Activated CD8-positive, alpha-beta memory T cell treated with anti-CD3 and anti-CD28 coated beads, Interleukin-2, amount 50 U/mL, for 1 hour (primary cell): ENCODE measurements at regions not wholly inside any gene's neighbourhood (a gene's known extent, or its start where the extent isn't known, plus 50 kb on each side); places are given as distances from the start of the nearest gene placed in this dataset.

Source experiments
- DNase-seq: peaks from one replicate; pipeline ENCODE4 v3.0.0-alpha.2; 2020; ENCODE audit errors: extremely low read depth

DNA sequence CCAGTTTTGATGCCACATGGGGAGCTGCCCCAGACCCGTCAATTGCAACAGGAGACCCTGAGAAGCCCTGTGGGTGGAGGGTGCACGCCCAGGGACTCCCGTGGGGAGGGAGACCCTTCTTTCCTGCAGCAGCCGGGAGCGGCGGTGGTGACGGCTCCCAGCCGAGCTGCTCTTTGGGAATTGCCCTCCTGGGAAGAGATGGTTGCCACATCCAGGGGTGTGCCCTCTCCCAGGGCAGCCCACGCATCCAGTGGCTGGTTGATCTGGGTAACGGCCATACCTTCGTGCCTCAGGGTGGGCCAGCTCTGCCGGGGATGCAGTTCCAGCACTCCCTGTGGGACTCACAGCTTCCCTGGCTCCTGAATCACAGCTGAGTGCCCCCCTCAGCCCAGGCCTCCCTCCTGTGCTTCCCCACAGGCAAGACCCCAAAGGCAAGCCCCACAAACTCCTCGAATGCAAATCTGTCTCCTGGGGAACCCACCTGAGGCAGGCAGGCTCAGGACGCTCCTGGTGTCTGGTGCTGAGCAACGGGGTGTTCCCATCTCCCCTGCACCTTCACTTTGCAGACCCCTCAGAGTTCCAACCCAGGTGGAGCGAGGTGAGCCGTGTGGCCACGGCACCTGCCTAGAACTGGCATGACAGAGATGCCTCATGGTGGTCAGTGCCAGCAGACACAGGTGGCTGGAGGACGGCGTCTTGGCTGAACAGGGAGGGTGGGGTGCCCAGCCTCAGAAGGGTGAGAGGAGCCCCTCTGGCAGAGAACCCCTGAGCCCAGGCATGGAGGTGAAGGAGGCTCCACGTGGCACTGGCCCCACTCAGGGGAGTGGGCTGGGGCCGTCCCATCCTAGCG, 1027.4 kb downstream of the BRD1 start:
- DNase-seq, result no peak

DNA sequence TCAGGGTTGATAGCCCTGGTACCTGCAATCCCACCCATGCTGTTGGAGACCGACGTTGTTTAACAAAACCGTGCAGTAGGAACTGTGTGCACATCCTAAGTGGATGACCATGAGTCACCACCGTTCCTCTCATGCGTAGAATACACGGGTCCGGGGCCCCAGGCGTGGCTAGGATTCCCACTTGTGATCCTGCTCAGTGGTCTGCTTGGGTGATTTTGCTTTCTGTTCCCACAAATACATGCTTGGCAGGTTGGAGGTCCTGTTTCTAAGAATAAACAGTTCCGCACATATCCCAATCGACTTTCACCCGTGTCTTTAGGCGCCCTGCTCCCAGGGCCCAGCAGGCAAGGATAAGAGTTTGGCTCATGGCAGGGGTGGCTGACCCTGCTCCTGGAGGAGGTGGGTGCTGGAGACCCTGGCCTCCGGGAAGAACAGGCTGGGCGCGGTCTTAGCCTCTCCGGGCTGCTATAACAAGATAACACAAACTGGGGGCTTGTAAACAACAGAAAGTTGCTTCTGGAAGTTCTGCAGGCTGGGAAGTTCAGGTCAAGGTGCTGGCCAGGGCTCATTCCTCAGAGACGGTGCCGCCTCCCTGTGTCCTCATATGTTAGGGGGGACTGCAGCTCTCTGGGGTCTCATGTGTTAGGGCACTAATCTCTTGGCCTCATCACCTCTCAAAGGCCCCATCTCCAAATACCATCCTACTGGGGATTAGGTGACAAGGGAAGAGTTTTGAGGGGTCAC, 1028.3 kb downstream of the BRD1 start:
- DNase-seq, result no peak

DNA sequence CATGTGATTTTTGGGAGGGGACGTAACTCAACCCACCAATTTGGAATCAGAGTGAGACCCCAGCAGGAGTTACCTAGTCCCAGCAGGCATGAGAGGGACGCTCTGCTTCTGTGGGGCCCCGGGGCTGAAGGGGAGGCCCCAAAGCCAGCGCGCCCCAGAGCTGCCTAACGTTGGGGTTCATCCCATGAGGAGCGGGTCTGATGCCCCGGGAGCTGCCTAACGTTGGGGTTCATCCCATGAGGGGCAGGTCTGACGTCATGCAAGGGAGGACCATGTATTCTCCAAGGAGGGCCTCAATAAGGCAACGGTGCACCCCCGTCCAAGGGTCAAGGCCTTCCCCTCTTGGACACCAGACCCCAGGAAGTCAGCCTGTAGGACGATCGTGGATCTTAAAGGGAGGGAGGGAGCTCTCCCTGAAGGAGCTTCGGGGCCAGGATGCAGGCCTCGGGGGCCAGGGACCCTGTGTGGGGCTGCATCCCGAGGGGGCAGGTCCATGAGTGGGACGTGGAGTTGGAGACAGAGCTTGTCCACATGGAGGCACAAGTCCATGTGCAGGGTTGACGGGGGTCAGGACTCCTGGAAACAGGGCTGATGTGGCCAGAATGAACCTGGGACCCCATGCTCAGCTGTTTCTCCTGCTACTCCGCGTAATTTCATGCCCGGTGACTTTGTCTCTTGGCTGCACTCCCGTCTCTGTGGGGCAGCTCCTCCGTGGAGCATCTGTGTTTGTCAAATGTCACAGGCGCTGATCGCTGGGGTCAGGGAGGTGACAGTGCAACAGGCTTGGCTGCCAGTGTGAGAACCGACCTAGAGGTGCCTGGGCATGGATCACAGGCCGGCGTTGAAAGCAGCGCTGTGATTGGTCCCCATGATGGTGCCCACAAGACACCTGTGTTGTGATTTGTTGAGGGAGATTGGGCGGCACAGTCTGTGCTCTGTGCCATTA, 1029.1 kb downstream of the BRD1 start:
- no peak for DNase-seq

DNA sequence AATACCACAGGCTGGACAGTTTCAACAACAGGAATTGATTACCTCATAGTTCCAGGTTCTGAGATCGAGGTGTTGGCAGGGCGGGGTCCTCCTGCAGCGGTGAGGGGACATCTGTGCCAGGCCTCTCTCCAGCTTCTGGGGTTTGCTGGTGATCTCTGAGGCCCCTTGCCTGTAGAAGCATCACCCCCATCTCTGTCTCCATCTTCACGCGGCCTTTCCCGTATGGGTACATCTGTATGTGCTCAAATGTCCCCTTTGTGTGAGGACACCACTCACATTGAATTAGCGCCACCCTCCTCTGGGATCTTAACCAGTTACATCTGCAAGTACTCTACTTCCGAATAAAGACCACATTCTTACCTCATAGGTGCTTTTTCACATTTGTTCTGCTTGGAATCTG, 1029.9 kb downstream of the BRD1 start:
- DNase-seq, result no peak

DNA sequence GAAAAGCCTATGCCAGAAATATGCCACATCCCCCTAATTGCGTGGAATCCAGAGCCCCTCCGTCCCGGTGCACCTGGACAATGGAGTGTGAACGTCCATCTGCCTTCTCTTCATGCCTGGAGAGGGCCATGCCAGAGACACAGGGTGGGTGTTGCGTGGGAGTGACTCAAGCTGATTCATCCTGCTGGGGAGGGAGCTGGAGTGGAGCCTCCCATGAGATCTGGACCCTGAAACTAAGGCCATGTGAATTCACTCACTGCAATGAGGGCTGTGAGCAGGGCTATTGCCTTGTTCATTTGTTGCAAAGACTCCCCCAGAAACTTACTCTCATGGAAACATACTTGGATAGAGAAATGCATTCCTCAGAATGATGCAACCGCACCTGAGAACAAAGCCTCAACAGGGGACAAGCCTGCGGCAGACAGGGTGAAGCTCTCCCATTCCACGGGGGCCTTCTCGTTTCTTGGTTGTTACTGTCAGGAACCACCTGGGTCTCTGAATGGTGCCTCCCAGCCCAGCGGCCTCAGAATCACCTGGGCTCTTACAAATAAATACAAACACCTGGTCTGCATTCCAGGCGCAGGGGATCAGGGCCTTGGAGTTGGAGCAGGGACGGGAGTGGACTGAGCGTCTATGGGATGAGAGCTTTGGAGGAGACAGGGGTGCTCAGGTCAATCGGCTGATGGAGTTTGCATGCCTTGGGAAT, 1031.2 kb downstream of the BRD1 start:
- DNase-seq, result no peak

DNA sequence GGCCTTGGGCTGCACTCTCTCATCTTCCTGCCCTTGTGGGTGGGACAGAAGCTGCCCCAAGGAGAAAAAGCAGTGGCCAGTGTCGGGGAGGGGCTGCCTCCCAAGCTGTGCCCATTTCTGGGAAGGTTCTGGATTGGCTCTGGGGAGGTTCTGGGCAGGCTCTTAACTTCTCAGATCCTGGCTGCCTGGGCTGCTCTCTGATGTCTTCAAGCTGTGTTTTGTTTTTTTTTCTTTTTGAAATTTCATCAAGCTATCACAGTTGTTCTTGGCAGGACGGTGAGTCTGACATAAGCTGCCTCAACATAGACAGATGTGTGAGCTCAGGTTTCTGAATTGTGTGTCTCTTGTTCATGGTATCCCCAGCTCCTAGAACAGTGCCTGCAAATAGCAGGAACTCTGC, 1032.0 kb downstream of the BRD1 start:
- no peak for DNase-seq

DNA sequence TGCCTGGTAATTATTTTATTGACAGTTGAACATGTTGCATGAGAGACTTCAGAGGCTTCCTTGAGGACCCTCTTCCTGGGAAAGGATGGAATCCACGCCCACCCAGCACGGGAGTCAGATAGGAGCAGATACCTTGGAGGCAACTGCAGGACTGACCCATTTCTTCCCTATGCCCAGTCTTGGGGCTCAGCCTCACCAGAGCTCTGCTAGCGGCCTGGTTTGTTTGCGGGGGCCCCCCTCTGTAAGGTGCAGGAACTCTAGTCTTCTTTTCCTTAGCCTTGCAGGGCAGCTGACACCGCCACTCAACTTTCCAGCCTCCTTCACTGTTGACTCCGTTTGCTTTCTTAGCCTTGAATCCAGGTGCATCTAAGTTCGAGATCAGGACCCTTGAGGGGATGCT, 1032.8 kb downstream of the BRD1 start:
- DNase-seq, result no peak

DNA sequence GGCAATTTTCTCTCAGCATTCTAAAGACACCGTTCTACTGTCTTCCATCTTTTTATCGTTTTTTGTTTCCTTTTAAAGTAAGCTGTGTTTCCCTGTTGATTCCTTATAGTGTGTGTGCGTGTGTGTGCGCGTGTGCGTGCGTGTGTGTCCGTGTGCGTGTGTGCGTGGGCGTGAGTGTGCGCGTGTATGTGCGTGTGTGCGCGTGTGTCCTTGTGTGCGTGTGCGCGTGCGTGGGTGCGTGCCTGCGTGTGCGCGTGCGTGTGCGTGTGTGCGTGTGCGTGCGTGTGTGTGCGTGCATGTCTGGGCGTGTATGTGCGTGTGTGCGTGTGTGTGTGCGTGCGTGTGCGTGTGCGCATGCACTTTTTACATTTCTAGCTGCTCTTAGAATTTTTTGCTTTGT, 1033.7 kb downstream of the BRD1 start:
- no peak for DNase-seq

DNA sequence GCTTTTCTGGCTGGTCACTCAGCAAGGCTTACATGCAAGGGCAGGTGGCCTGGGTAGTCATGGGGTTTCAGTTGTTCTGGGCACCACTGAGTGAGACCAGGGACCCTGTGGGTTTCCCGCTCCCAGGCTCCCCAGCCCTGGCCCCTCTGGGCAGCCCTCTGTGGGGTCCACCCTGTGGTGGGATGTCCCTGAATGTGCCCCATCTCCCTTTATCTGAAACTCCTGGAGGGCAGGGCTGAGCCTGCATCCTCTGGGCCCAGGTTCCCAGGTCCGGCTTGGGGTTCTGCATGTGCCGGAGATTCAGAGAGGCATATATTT, 1041.0 kb downstream of the BRD1 start:
- no peak for DNase-seq

DNA sequence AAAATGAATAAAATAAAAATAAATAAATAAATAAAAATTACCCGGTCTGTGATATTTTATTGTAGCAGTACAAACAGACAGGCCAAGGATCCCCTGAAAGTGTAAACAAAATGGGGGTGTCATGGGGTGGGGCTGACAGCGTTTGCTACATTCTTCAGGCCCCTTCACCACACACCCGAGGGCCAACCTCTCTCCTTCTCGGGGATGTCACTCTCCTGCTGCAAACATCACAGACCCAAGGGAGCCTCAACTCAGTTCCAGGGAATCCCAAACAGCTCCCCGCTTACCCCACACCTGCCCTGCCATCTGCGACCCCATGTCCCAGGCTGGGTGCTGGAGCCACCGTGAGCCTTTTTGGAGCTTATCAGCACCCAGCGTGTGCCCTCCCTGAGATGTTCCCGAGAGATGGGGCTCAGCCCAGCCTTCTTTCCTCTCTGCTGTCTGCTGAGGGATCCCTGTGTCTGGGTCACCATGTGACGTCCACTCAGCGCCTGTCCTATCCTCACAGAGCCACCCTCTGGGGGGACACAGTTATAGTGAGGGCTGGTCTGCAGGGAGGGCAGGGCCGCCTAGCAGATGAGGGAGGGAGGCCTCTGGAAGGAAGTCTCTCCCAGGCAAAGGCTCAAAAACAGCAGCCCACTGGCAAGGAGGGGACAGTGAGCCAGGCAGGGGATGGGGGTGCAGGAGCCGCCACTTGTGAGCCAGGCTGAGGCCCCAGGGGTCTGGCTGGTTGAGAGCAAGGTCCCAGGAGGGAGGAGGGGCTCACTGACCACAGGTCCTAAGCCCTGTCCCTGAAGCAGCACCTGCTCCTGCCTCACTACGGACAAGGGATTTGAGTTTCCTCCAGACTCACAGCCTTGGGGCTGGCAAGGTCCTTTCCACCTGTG, 1041.6 kb downstream of the BRD1 start:
- no peak for DNase-seq

DNA sequence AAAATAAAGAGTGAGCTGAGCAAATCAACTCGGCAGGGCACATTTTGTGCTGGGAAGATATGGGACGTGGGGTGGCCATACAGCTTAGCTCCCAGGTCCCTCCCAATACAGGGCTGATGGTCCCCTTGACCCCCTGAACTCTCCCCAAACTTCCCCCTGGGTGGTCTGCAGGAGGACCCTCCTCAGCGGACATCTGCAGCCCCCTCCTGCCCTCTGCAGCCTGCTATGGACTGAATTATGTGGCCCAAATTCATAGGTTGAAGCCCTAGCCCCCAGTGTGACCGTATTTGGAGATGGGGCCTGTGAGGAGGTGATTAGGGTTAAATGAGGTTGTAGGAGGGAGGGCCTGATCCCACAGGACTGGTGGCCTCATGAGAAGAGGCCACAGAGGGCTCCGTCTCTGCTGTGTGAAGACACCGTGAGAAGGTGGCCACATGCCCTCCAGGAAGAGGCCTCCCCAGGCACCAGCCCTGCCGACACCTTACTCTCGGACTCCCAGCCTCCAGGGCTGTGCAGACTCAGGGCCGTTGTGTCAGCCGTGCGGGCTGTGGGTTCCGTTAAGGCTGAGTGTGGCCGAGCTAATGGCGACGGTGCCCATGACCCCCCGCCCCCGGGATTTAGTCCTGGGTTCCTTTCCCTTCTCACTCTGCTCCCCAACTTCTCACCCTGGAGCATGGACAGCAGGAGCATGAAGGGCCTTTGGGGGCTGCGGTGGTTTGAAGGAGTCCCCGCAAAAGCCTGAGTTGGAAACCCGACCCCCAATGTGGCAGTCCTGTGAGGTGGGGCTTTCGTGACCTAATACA, 1042.8 kb downstream of the BRD1 start:
- DNase-seq, result no peak

DNA sequence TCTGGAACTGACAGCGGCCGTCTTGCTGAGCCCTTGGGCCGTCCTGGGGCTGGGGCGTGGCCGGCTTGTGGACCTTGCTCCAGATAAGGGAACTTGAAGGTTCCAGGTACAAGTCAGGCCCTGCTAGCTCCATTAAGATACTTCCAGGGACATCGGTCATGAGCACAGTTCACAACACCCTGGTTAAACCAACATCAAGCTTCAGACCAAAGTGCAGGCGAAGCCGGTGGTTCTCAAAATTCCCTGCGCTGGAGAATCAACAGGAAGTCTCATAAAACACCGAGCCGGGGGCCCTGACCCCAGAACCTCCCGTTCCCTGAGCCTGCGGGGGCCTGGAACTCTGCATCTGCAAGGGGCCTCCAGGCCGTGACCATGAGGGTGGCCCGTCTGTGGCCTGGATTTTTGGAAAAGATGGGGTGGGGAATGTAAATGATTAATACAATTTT, 1043.8 kb downstream of the BRD1 start:
- no peak for DNase-seq

DNA sequence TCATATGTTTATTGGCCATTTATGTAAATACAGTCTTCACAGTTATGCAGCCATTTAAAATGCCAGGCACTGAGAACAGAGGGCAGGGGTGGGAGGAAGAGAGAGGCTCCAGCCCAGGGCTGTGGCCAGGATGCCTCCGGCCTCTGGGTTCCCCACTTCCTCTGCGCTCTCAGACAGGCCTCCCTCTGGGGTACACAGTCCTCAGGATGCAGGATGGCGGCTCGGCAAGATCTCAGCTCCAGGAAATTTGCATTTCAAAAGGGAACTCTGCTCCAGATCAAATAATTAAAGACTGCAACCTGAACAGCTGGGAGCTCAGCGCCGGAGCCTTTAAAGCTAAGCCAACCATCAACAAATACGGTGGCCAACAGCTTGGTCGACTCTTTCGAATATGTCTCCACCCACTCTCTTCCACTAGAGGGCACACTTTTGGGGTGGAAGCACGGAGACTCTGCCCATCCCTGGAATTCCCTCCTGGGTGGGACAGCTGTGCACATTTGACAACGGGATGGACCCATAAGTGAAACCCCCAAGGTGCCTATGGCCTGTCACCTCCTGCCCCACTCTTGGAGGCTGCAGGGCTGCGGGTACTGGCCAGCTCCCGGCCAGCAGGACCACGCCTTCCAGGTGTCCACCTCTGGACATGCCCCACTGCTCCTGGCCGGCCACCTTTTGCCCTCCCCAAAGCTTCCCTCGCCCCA, 1044.7 kb downstream of the BRD1 start:
- DNase-seq, result no peak

DNA sequence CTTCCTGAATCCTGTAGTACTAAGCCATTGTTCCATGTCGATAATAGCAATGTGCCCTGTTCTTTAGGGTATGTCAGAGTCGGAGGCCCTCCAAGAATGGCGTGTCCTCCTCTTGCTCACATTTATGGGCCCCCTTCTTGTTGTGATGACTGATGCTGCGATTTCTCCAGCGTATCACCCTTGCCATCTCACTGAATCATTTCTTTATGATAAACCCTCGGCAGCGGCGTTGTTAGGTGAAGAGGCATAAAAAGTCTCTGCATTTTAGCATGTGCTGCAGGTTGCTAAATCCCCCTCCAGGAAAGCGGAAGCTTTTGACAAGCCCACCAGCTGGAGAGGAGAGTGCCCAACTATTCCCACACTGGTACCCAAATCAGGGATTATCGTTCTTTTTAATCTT, 1045.3 kb downstream of the BRD1 start:
- no peak for DNase-seq

DNA sequence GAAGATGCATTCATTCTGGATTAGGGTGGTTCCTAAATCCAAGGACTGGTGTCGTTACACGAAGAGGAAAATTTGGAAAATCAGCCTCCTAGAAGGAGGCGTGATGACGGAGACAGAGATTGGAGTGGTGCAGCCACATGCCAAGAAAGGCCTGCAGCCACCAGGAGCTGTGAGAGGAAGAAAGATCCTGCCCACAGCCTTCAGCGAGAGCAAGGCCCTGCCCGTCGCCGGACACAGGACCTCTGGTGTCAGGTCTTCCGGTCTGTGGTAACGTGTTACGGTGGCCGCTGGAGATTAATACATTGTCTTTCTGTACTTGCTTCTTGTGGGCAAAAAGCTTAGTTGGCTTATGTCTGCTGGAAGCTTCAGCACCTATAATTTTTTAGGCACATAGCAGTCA, 1045.8 kb downstream of the BRD1 start:
- DNase-seq, result no peak

DNA sequence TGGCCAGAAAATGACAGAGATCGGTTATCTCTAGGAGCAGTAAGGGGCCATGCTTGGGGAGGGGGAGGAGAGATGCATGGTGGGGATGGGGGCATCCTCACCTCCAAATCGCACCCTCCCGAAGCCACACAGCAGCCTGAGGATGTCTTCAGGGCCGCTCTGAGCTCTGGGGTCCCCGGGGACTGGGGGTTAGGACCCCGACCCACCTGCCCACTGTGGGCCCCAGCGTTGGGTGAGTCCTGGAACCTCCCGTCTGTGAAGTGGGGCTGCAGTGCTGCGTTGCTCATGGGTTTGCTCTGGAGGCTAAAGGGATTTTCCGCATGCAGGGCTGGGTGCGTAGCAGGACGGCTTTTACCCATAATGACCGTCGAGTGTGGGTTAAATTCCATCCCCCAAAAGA, 1046.3 kb downstream of the BRD1 start:
- no peak for DNase-seq

DNA sequence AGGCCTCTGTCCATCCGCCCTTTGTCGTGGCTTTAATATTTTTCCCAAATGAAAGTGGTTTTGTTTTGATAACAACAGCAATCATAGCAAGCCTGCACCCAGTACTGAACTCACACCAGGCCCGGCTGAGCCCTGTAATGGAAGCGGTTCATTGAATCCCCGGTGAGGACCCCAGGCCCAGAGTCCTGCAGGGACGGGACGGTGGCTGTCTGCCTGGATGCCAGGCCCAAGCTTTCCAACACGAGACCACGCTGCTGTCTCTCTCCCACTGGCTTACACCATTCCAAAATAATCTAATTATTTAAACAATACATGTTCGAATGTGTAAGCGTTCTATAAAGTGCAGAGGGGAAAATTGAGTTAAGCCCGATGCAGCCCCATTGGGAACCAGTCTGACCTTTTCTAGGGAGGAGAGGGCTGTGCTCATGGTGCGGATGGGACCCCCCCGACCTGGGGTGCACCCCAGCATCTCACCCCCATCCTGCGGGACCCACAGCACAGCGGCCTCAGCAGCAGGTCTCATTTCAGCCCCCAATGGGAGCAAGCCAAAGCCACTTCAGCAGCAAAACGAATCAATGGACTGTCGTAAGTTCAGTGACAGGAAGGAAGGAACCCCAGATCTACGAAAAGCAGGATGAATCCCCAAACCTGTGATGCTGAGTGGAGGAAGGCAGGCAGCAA, 1046.9 kb downstream of the BRD1 start:
- no peak for DNase-seq
